HG03097 (cell line): ENCODE measurements at regions not wholly inside any gene's neighbourhood (a gene's known extent, or its start where the extent isn't known, plus 50 kb on each side); places are given as distances from the start of the nearest gene placed in this dataset.

Experiments used
- ATAC-seq: cut with Tn5 transposase; IDR thresholded peaks from one replicate; pipeline ENCODE4 v1.9.1; 2021; ENCODE audit not compliant: unreplicated experiment, low FRiP score

DNA sequence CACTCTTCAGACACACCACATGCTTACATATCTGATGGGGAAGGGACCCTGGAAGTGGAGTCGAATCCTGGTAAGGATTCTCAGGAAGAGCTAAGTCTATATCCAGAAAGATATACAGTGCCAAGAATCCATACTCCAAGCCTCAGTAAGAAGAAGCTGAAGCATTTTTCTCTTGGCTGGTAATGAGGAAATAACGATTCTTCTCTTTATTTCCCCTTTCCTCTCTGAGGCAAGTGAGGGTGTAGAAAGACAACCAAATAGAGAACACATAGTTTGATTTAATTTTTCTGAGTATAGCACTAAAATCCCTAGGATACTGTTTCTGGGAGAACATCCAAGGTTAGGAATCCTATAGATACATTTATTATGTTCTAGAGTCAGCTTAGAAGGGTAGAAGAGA lies 857.3 kb downstream of the TUSC7 start:
- no peak for ATAC-seq

DNA sequence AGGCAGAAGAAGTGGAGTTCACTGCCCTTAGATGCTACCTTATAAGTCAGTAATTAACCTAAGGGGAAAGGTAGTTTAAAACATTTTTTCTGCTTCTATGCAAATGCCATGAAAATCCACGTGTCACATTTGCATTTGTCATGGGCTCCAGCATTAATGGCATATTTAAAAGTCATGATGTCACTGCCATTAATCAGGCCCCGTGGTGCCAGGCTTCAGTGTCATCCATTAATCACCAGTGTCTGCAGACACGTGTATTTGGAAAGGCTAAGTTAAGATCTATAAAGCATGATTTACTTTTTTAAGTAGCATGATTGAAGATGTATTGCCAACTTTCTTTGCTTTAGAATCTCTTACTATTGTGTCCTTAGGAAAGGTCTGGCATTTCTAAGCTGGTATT lies 857.8 kb downstream of the TUSC7 start:
- no peak for ATAC-seq

DNA sequence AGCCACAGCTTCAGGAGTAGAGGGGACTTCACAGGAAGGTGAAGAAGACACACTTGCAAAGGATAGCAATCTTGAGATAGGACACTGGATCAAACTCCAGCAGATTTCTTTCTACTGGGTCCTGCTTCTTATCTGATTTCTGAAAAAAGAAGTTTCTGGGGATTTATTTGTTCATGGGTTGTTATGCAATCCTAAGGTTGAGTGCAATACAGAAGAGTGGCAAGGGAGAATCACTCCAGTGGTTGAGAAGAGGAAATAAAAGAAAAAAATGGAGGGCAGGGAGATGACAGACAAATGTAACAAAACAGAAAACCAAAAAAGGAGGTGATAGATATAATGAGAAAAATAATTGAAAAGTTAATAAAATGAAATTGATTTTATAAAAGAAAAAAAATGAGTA lies 858.3 kb downstream of the TUSC7 start:
- ATAC-seq = no peak

DNA sequence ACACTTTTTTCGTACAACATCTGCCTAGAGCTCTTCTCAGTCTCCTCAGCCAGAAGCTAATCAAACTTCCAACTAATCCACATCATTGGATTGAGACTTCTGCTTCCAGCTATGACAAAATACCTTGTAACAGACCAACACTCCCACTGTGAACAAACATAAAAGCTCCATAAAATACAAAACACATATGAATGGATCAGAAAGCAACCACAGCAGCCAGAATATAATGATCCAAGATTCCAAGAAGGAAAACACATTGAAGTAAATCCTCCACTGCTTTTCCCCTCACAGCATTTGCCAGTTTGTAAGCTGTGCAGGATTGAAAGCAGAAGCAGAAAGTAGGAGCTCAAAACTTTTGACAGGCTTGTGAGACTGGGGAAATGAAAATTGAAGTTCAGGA lies 863.2 kb downstream of the TUSC7 start:
- no peak for ATAC-seq

DNA sequence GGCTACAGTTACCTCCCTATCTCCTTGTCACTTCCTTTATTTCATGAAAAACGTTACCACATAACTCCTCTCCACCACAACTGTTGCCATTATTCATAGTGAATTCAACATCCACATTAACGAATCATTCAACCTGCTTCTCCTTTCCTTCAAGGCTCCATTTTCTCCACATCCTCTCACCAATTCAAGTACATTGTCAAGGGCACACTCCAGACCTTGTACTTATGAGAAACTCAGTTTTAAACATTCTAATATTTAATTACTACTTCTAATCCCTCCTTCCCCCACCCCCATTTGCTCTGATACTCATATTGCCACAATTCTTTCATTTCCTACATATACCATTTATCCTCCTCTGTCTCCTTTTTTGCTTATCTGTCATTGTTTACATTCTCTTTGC lies 871.2 kb downstream of the TUSC7 start:
- no peak for ATAC-seq

DNA sequence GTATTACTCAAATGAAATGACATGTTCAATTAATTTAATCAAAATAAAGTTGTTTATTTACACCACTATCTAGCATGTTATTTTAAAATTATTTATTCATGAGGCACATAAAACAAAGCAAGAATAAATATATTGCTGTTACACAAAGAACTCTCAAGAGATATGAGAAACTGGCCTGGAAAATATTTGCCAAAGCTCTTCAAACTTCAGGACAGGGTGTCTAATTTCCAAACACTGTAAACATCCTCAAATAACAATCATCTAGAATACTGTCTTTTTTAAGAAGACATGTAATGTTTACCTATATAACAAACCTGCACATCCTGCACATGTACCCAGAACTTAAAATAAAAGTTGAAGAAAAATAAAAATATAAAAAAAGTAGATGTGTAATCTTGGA lies 876.6 kb downstream of the TUSC7 start:
- no peak for ATAC-seq

DNA sequence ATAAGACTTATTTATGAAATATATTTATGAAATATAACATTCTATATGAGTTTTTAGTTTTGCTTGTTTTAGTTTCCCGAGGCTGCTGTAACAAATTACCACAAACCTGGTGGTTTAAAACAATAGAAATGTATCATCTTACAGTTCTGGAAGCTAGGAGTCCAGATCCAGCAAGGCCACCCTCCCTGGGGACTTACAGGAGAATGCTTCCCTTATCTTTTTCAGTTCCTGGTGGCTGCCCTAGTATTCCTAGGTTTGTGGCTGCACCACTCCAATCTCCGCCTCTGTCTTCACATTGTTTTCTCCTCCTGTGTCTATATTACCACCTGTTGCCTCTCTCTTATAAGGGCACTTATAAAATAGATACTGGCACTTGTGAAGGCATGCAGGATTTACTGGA lies 877.8 kb downstream of the TUSC7 start:
- ATAC-seq = no peak

DNA sequence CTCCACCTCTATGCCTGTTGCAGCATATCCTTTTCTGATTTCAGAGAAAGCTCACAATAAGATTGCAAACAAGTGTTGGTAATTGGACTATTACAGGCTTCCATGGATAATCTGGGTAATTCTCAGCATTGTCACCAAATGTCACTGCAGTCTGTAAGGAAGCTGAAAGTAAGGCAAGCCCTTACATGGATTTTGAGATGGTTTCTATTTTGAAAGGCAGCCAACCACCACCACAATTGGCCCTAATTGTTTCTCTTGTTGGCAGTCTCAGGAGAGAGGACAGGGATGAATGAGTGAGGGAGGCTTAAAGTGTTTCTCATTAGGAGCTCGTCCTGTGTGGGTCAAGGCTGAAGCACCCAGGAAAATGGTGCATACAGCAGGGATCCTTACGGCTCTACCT lies 879.9 kb downstream of the TUSC7 start:
- no peak for ATAC-seq

DNA sequence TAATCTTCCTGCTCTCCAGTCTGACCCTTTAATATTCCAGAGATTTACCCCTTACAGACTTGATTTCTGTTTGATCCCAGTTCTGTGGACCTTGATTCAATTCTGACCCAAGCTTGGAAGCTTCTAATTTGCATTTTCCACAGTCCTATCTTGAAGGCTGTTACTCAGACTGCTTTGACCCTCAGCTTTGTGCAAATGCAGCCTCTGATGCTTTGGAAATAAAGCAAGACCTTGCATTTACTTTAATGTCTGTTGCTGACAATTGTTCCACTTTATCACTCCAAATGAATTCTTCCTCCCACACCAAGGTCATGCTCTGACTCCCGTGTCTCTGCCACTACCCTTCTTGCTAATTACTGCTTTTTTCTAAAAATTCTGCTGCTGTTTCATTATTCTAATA lies 886.0 kb downstream of the TUSC7 start:
- no peak for ATAC-seq

DNA sequence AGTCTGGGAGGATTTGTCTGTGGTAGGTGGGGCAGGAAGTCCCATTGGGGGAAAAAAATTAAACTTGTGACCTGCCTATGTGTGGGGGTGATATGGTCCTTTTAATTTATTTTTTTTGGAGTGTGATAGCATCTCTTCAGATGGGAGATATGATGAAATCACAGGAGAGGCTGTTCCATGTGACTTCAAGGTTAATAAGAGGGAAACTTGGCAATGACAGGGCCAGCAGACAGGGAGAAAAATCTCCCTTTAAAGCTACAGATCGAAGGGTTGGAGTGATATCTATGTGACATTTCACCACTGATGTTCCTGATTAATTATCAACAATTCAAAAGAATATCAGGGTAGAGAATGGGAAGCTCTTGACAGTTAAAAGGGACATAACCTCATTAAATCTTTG lies 886.9 kb downstream of the TUSC7 start:
- no peak for ATAC-seq

DNA sequence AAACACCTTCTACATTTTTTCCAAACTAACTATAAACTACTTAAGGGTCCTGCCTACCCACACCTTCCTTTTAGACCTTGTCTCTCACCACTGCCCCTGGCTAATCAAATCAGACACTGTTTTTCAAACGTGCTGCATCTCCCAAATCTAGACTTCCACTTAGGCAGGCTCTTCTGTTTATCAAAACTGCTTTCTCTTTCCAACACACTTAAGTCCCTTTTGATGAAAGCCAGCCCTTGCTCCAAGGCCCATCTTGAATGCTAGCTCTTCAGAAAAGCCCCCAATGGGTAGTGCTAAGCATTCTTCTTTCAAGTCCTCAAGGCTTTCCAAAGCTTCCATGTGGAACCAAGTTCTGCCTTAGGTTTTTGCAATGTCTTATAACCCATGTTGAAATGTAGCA lies 888.3 kb downstream of the TUSC7 start:
- no peak for ATAC-seq

DNA sequence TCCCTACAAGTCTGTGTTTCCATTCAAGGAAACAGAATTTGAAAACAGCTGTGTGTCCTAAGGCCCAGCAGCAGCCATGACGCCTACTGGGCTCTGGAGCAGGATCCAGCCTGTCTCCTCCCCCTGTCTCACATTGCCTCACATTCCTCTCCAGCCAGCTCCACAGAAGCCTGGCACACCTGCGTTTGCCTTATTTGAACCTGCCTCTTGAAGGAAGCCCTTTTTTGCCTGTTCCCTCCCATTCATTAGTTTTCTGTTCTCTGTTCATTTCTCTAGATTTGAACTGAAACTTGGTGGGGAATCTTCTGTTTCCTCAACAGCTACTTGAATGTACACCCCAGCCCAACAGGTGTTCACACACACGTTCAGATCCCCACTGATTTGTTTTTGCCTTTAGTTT lies 890.5 kb downstream of the TUSC7 start:
- ATAC-seq = no peak

DNA sequence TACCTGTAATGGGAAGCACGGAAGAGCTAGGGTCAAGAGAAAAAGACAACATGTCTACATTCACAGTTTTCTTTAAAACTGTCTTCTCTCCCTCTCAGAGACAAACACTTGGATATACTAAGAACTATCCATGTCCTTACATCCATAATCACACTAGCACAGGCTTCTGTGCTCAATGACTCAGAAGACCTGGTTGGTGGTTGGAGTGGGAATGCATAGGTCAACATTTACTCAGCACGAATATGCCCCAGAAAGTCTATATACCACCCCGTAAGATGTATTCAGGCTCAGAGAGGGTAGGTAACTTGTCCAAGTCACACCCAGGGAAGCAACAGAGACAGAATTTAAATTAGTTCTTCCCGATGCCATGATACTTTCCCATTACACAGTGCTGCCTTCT lies 891.1 kb downstream of the TUSC7 start:
- ATAC-seq = no peak

DNA sequence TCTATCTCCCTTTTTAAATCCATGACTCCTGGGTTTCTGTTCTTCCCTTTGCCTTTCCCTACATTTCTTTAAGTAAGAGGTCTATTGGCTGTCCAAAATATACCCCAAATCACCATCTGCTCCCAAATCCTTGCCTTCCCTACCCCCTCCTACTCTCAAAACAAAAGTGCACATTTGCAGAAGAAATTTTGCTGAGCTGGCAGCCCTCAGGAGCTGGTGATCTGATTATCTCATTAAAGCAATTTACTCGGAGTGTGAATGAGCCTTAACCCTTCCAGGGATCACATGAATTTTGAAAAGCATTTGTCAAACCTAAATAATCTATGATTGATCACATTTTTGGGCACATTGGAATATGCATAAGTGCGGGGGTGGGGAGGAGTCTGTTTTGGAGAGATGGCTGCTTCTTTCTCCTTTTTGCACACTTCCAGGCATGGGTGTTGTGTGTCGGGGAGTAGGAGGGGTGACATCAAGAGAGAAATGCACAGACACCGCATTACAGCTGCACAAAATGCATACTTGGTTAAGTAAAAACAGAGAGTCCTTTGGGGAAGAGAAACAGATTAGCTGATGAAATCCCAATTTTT lies 892.6 kb downstream of the TUSC7 start:
- no peak for ATAC-seq

DNA sequence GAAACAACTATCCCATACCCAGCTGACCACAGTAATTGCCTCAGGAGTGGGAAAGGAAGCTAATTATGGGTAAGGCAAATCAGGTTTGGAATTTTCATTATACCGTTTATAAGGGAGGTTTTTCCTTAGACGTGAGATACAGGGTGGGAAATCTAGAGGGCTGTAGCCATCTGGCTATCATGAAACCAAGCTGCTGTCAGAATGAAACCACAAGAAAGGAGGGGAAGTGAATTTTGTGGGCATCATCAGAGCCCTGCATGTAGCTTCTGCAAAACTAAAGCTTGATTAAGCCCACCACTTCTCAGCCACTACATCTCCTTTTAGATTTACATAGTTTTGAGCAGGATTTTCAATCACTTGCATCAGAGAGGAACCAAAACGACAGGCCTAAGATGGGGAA lies 893.5 kb downstream of the TUSC7 start:
- peak; percentile 69 for ATAC-seq

DNA sequence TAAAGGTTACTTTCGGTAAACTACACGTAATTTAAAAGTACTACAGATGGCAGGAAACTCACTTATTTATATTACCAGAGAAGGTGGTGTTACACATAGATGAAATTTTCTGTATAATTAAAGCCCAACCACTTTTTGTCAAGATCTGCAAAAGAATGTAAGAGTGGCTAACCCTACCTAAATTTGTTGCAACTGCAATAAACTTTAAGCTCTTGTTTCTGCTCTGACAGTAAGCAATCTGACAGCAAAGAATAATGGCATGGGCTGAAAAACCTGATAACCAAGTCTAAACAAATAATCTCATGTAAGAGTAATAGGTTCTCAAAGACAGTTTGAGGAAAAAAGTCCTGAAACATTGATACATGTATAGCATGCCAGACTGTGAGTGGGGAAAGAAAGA lies 897.3 kb downstream of the TUSC7 start:
- ATAC-seq = no peak

DNA sequence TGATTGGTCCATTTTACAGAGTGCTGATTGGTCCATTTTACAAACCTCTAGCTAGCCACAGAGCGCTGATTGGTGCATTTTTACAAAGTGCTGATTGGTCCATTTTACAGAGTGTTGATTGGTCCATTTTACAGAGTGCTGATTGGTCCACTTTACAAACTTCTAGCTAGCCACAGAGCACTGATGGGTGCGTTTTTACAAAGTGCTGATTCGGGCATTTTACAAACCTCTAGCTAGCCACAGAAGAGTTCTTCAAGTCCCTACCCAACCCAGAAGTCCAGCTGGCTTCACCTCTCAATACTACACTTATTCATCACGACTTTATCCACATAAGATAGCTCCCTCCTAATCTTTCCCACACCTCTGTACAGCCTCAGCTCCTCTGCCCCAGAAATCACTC lies 899.8 kb downstream of the TUSC7 start:
- ATAC-seq = no peak

DNA sequence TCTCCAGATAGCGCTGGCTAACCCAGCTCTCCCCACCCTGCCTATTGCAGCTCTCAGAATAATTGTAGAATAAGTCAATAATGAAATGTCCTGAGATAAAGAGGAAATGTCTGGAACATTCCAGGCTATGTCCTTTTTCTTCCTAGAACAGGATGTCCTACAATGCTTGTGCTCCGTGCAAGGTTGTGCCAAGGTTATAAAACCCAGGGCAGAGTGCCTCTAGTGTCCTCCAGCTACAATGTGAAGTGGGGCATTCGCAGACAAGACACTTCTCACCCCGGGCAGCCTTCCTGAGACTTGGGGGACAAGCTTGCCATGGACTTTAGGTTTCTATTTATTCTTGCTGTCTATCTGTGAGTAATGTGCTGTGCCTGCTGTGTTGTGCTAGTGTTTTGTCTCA lies 900.6 kb downstream of the TUSC7 start:
- no peak for ATAC-seq

DNA sequence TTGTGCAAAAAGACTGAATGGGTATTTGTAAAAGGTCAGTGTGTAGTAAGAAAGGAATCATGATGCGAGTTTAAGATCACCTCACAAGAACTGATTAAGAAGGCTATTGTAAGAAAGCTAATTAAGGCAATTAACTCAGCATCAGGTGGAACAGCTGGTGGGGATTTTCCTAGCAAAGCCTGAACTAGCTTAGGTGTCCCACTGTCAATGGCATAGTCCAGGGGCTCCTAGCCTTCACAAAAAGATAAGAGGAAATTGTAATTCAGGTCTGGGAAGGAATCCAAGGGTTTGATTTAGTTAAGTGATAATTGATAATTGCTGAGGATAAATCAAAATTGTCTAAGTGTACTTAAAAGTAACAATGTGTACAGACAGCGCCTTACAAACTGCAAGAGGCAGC lies 901.6 kb downstream of the TUSC7 start:
- ATAC-seq = no peak

DNA sequence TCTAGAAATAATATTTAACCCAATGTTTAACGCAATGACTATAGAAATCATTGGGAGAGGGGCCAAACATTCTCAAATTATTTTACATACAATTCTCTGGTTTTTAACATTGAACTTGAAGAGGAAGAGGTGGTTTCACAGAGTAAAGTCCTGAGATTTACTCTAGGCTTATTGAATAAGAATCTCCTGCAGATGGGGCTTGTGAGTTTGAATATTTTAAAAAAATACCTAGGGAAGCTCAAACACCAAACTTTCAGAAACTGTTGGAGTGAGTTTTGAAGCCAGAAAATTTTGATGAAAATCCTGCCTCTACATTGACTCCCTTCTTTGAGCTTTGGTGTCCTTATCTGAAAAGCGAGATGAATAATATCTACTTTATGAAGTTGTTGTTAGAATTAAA lies 906.6 kb downstream of the TUSC7 start:
- ATAC-seq = no peak

DNA sequence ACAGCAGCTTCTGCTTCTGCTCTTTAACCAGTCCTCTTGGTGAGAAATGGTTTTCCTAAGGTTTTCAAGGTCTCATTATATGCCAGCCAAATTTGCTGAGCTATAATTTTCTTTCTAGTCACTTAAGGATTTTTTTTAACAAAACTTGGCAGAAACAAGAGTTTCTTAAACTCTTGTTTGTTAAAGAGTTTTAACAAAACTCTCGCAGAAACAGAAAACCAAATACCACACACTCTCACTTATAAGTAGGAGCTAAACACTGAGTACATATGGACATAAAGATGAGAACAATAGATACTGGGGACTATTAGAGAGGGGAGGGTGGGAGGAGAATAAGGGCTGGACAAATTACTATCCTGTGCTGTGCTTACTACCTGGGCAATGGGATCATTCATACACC lies 908.3 kb downstream of the TUSC7 start:
- no peak for ATAC-seq

DNA sequence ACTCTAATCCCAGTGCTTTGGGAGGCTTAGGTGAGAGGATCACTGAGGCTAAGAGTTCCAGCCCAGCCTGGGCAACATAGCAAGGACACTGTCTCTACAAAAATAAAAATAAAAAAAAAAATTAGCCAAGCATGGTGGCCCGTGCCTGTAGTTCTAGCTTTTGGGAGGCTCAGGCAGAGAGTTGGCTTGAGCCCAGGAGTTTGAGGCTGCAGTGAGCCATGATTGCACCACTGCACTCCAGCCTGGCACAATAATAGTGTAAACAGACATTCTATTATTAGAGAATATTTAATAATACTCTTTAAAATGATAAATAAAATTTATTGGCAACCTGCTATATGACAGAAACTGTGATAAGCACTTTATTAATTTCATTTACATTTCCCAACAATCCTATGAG lies 908.9 kb downstream of the TUSC7 start:
- ATAC-seq = no peak

DNA sequence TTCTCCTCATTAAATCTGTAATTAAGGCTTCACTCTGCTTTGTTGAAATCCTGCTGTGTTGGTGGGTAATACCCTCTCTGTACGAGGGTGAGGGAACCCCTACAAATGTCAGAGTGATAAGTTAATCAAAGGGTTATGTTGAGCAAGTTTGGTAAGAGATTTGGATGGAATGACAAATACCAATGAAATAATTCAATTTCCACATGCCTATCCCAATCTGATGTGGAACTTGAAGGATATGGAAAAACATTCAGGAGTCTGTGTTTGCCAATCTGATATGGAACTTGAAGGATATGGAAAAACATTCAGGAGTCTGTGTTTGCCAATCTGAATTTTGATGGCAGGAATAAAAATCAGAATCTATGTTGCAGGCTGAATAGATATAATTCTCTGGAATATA lies 910.2 kb downstream of the TUSC7 start:
- no peak for ATAC-seq
